ENCODE measurements at regions not wholly inside any gene's neighbourhood (a gene's known extent, or its start where the extent isn't known, plus 50 kb on each side); places are given as distances from the start of the nearest gene placed in this dataset.

GRCh38 chr7:94080551-94080950, 76.4 kb upstream of the BET1 start:
- no peak for DNase-seq
- in situ Hi-C loops (cut with HindIII; ENCODE audit: low pct_ligation_motif_present, low sequenced_read_pairs), result no loop called here
- no peak for TF ChIP-seq CTCF (IDR thresholded peaks at IDR 0.05; ENCODE audit: low read depth, low read length, missing control alignments)
- H3K27ac ChIP-seq, result no peak overlapping the region
- H3K27me3 ChIP-seq (replicated peaks), result no peaks in the 10 kb centered on the region
- no peaks in the 10 kb centered on the region for H3K36me3 ChIP-seq (replicated peaks)
- H3K4me3 ChIP-seq (ENCODE audit: low read depth, low read length), result no peak overlapping the region

- TF ChIP-seq CTCF (IDR thresholded peaks at IDR 0.05; ENCODE audit: low read depth, low read length, missing control alignments), result no peak
- no peak for DNase-seq
- no peak overlapping the region for H3K27ac ChIP-seq
- H3K36me3 ChIP-seq (replicated peaks), result no peaks in the 10 kb centered on the region
- H3K4me3 ChIP-seq (ENCODE audit: low read depth, low read length), result no peak overlapping the region
- H3K27me3 ChIP-seq (replicated peaks), result no peaks in the 10 kb centered on the region
- in situ Hi-C loops (cut with HindIII; ENCODE audit: low pct_ligation_motif_present, low sequenced_read_pairs), result no loop called here
Measured at GRCh38 chr7:94082126-94082525, 78.0 kb upstream of the BET1 start.

GRCh38 chr7:94087664-94088352, 83.7 kb upstream of the BET1 start:
- DNase-seq, result peak; percentile 74
- in situ Hi-C loops (cut with HindIII; ENCODE audit: low pct_ligation_motif_present, low sequenced_read_pairs), result no loop called here
- no peaks in the 10 kb centered on the region for H3K36me3 ChIP-seq (replicated peaks)
- H3K4me3 ChIP-seq (ENCODE audit: low read depth, low read length), result no peak overlapping the region
- peak; percentile 83 for TF ChIP-seq CTCF (IDR thresholded peaks at IDR 0.05; ENCODE audit: low read depth, low read length, missing control alignments)
- H3K27ac ChIP-seq, result peak overlapping the region; percentile 28
- H3K27me3 ChIP-seq (replicated peaks), result no peaks in the 10 kb centered on the region

- DNase-seq, result no peak
- in situ Hi-C loops (cut with HindIII; ENCODE audit: low pct_ligation_motif_present, low sequenced_read_pairs), result no loop called here
- no peaks in the 10 kb centered on the region for H3K36me3 ChIP-seq (replicated peaks)
- no peaks in the 10 kb centered on the region for H3K27me3 ChIP-seq (replicated peaks)
- peak overlapping the region; percentile 9 for H3K27ac ChIP-seq
- no peak overlapping the region for H3K4me3 ChIP-seq (ENCODE audit: low read depth, low read length)
- no peak for TF ChIP-seq CTCF (IDR thresholded peaks at IDR 0.05; ENCODE audit: low read depth, low read length, missing control alignments)
Measured at GRCh38 chr7:94088560-94088959, 84.4 kb upstream of the BET1 start.

GRCh38 chr7:94089806-94090205, 85.7 kb upstream of the BET1 start:
- Histone ChIP-seq H3K36me3 (replicated peaks) (no peaks in the 10 kb centered on the region), H3K27me3 (replicated peaks) (no peaks in the 10 kb centered on the region), H3K4me3 (ENCODE audit: low read depth, low read length) (no peak overlapping the region), H3K27ac (no peak overlapping the region)
- no peak for TF ChIP-seq CTCF (IDR thresholded peaks at IDR 0.05; ENCODE audit: low read depth, low read length, missing control alignments)
- in situ Hi-C loops (cut with HindIII; ENCODE audit: low pct_ligation_motif_present, low sequenced_read_pairs), result no loop called here
- no peak for DNase-seq

- Histone ChIP-seq H3K36me3 (replicated peaks) (no peaks in the 10 kb centered on the region), H3K27me3 (replicated peaks) (no peaks in the 10 kb centered on the region), H3K27ac (no peak overlapping the region), H3K4me3 (ENCODE audit: low read depth, low read length) (no peak overlapping the region)
- DNase-seq, result no peak
- no peak for TF ChIP-seq CTCF (IDR thresholded peaks at IDR 0.05; ENCODE audit: low read depth, low read length, missing control alignments)
- in situ Hi-C loops (cut with HindIII; ENCODE audit: low pct_ligation_motif_present, low sequenced_read_pairs), result no loop called here
Measured at GRCh38 chr7:94092980-94093379, 88.8 kb upstream of the BET1 start.

All from brain microvascular endothelial cell (primary cell).